ENCODE measurements at regions not wholly inside any gene's neighbourhood (a gene's known extent, or its start where the extent isn't known, plus 50 kb on each side); places are given as distances from the start of the nearest gene placed in this dataset.

DNA sequence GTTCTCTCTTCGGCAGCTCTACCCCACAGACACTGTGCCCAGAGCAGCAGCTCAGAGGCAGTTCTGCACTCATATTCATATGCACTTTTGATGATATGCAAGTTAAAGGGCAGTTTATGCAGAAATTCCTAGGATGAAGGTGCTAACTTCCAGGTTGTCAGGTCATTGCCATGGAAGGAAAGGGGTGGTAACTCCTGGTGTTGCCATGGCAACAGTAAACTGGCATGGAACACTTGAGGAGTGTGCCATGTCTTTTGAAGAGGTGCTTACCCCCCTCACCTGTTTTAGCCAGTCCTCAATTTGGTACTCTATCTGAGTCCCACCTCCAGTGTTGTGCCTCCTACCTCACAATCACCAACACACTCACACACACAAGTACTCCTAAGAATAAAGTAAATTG lies 539.4 kb upstream of the BTBD3 start:
- Histone ChIP-seq H3K9me3 (ENCODE audit: control insufficient read depth, low read length) (no peaks in the 10 kb centered on the region), H3K4me3 (ENCODE audit: extremely low read depth, insufficient read depth, low read length, poor library complexity, severe bottlenecking) (no peak overlapping the region), H3K36me3 (ENCODE audit: control insufficient read depth, insufficient read depth, low read length) (no peaks in the 10 kb centered on the region), H3K27ac (ENCODE audit: low read depth, low read length, severe bottlenecking) (no peak overlapping the region), H3K4me1 (ENCODE audit: control insufficient read depth, insufficient read depth, low read length, poor library complexity, severe bottlenecking) (peaks cover 16% of the 10 kb centered on the region)
- WGBS, 2 experiments (ENCODE audit: insufficient coverage in 2 of 2) = 83% methylated on average over 1 of the region's 1 CpG; no CpG with 5 or more reads in 1 of the 2 experiments

DNA sequence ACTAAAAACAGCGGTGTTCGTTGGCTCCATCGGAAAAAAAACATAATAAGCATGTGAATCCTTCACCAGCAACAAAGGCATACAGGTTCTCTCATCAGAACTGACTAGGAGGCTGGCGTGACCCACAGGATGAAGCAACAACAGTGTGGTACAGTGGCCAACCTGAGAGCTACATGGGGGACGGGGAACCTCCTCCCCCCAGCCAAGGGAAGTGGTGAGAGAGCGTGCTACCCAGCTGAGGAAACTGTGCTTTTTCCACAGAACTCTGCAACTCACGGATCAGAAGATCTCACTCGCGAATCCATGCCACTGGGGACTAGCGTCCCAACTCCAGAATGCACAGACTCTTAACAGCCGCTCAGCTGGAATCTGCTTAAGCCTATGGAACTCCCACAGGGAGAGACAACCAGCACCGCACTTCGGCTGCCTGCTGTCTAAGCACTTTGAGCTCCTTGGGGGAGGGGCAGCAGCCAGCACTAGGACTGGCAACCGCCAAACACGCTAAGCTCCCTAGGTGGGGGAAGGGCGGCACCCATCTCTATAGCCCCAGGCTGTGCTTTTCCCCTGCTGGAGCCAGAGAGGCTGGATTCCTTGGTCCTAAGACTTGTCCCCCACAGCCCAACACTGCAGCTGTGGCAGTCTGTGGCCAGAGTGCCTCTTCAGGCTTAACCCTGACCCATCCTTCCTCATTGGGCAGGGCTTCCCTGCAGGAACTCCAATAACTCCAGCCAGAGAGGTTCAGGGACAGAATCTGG lies 538.3 kb upstream of the BTBD3 start:
- H3K27ac ChIP-seq (ENCODE audit: low read depth, low read length, severe bottlenecking) = peak overlapping the region; percentile 59
- H3K4me3 ChIP-seq (ENCODE audit: extremely low read depth, insufficient read depth, low read length, poor library complexity, severe bottlenecking) = peak overlapping the region; percentile 6
- H3K4me1 ChIP-seq (ENCODE audit: control insufficient read depth, insufficient read depth, low read length, poor library complexity, severe bottlenecking) = peaks cover 16% of the 10 kb centered on the region
- H3K36me3 ChIP-seq (ENCODE audit: control insufficient read depth, insufficient read depth, low read length) = no peaks in the 10 kb centered on the region
- H3K9me3 ChIP-seq (ENCODE audit: control insufficient read depth, low read length) = no peaks in the 10 kb centered on the region
- WGBS, 2 experiments (ENCODE audit: insufficient coverage in 2 of 2) = 34 to 38% methylated on average over 11 to 12 of the region's 16 CpGs

DNA sequence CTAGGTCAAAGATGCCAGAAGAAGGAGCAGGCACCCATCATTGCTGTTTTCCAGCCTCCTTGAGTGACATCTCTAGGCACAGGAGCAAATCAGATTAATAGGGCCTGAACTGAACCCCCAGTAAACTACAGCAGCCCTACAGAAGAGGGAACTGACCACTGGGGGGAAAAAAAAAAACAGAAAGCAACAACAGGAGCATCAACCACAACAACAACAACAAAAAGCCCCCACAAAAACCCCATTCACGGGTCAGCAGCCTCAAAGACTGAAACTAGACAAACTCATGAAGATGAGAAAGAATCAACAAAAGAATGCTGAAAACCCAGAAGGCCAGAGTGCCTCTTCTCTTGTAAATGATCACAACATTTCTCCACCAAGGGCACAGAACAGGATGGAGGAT lies 537.4 kb upstream of the BTBD3 start:
- H3K4me3 ChIP-seq (ENCODE audit: extremely low read depth, insufficient read depth, low read length, poor library complexity, severe bottlenecking) = no peak overlapping the region
- H3K4me1 ChIP-seq (ENCODE audit: control insufficient read depth, insufficient read depth, low read length, poor library complexity, severe bottlenecking) = peaks cover 16% of the 10 kb centered on the region
- 80% methylated on average over 1 of the region's 1 CpG; no CpG with 5 or more reads in 1 of the 2 experiments for WGBS, 2 experiments (ENCODE audit: insufficient coverage in 2 of 2)
- no peaks in the 10 kb centered on the region for H3K9me3 ChIP-seq (ENCODE audit: control insufficient read depth, low read length)
- H3K27ac ChIP-seq (ENCODE audit: low read depth, low read length, severe bottlenecking) = no peak overlapping the region
- no peaks in the 10 kb centered on the region for H3K36me3 ChIP-seq (ENCODE audit: control insufficient read depth, insufficient read depth, low read length)

DNA sequence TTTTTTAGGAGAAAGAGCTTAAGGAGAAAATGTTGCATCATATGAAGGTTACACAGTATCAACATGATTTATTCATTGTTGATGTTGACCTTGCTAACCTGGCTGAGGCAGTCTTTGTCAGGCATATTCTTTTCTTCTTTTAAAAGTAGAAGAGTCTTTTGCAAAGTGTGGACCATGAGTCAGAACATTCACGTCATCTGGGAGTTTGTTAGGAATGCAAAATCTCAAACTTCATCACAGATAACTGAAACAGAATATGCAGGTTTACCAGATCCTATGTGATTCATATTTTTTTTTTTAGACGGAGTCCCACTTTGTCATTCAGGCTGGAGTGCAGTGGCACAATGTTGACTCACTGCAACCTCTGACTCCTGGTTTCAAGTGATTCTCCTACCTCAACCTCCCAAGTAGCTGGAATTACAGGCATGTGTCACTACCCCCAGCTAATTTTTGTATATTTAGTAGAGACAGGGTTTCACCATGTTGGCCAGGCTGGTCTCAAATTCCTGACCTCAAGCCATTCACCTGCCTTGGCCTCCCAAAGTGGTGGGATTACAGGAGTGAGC lies 530.4 kb upstream of the BTBD3 start:
- WGBS, 2 experiments (ENCODE audit: insufficient coverage in 2 of 2) = 71% methylated on average over 1 of the region's 2 CpGs; no CpG with 5 or more reads in 1 of the 2 experiments

DNA sequence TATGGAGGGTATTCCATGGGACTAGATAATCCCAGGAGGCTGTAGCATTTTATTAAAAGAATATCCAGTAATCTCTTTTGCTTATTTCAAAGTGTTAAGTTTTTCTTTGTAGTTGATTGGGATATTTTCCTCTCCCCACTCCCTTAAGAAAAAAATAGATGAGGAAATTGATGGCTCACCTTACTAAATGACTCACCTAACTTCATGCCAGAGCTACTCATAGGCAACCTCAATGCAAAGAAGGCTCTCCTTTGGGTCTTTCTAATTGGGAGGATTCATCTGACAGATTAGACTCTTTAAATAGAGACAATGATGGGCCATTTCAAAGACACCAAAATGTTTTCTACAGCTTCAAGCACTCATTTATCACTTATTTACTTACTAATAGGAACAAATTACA lies 528.5 kb upstream of the BTBD3 start:
- no peaks in the 10 kb centered on the region for H3K9me3 ChIP-seq (ENCODE audit: control insufficient read depth, low read length)
- no peak overlapping the region for H3K27ac ChIP-seq (ENCODE audit: low read depth, low read length, severe bottlenecking)
- H3K36me3 ChIP-seq (ENCODE audit: control insufficient read depth, insufficient read depth, low read length) = no peaks in the 10 kb centered on the region
- no peak overlapping the region for H3K4me3 ChIP-seq (ENCODE audit: extremely low read depth, insufficient read depth, low read length, poor library complexity, severe bottlenecking)
- no peaks in the 10 kb centered on the region for H3K4me1 ChIP-seq (ENCODE audit: control insufficient read depth, insufficient read depth, low read length, poor library complexity, severe bottlenecking)

More for the DNA sequence above, 530.4 kb upstream of the BTBD3 start:
- H3K36me3 ChIP-seq (ENCODE audit: control insufficient read depth, insufficient read depth, low read length) = no peaks in the 10 kb centered on the region
- no peaks in the 10 kb centered on the region for H3K4me1 ChIP-seq (ENCODE audit: control insufficient read depth, insufficient read depth, low read length, poor library complexity, severe bottlenecking)
- H3K4me3 ChIP-seq (ENCODE audit: extremely low read depth, insufficient read depth, low read length, poor library complexity, severe bottlenecking) = no peak overlapping the region
- no peaks in the 10 kb centered on the region for H3K9me3 ChIP-seq (ENCODE audit: control insufficient read depth, low read length)
- no peak overlapping the region for H3K27ac ChIP-seq (ENCODE audit: low read depth, low read length, severe bottlenecking)

DNA sequence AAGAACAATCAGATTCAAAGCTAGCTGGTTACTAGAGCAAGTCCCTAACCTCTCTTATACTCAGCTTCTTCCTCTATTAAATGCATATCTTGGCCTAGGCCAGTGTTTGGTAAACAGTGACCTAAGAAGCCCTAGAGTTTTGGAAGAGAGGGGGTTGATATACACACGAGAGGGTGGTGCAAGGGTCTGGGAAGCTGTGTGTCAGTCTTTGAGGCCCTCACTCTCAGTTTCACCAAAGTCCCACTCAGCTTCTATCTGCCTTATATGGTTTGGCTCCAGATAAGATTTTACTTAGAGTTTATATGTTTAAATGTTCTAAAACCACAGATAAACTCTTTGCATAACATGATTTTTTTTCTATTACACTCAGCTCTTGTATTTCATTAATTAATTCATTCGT lies 526.1 kb upstream of the BTBD3 start:
- H3K4me1 ChIP-seq (ENCODE audit: control insufficient read depth, insufficient read depth, low read length, poor library complexity, severe bottlenecking) = no peaks in the 10 kb centered on the region

DNA sequence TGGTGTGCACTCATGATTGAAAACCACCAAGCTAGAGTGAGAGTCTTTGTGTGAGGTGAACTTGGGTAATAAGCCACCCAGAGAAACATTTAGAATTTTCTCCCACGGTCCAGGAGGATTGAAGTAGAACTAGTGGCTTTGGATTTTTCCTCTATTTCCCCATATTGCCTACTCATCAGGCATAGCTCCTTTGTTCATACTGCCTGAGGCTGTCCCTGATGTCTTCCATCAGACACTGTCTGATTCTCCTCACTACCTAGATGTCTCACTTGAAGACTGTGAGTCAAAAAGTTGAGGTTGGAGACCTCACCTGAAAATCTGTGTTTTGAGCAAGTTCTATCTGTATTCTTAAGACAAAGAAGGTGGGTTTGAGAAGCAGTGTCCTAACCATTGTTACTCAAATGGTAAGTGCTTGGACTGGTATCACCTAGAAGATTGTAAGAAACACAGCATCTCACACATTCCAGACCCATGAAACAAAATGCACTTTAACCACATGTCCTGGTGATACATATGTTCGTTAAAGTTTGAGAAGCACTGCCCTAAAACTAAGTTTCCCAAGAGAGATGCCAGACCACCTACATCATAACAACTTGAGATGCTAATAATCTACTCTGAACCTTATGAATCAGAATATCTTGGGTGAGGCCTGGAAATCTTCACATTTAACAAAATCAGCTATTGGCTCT lies 523.4 kb upstream of the BTBD3 start:
- H3K9me3 ChIP-seq (ENCODE audit: control insufficient read depth, low read length) = peaks cover 5% of the 10 kb centered on the region
- H3K4me1 ChIP-seq (ENCODE audit: control insufficient read depth, insufficient read depth, low read length, poor library complexity, severe bottlenecking) = no peaks in the 10 kb centered on the region
- H3K4me3 ChIP-seq (ENCODE audit: extremely low read depth, insufficient read depth, low read length, poor library complexity, severe bottlenecking) = no peak overlapping the region
- no peak overlapping the region for H3K27ac ChIP-seq (ENCODE audit: low read depth, low read length, severe bottlenecking)
- no peaks in the 10 kb centered on the region for H3K36me3 ChIP-seq (ENCODE audit: control insufficient read depth, insufficient read depth, low read length)
- 100% methylated on average over 2 of the region's 2 CpGs for WGBS, 2 experiments (ENCODE audit: insufficient coverage in 2 of 2)

More for the DNA sequence above, 526.1 kb upstream of the BTBD3 start:
- Histone ChIP-seq H3K36me3 (ENCODE audit: control insufficient read depth, insufficient read depth, low read length) (no peaks in the 10 kb centered on the region), H3K27ac (ENCODE audit: low read depth, low read length, severe bottlenecking) (no peak overlapping the region), H3K9me3 (ENCODE audit: control insufficient read depth, low read length) (peaks cover 5% of the 10 kb centered on the region), H3K4me3 (ENCODE audit: extremely low read depth, insufficient read depth, low read length, poor library complexity, severe bottlenecking) (no peak overlapping the region)
- WGBS, 2 experiments (ENCODE audit: insufficient coverage in 2 of 2) = no CpG with 5 or more reads among the region's 2 CpGs

DNA sequence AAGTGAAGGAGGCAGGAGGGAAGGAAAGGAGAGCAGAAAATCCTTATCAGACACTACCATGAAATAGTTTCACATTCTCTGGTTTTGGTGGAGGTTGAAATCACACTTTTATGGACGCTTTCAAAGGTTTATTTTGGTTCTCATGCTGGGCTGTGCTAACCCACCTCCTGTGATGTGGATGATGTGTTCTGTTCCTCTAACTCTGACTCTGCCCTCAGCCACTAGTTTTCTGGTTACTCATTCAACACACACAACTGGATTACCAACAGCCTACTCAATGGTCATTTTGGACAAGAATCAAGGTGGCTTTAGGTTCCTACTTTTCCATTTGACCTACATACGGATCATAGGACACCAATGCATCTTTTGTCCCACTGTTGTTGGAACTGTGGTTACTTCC lies 522.1 kb upstream of the BTBD3 start:
- no peak overlapping the region for H3K27ac ChIP-seq (ENCODE audit: low read depth, low read length, severe bottlenecking)
- WGBS, 2 experiments (ENCODE audit: insufficient coverage in 2 of 2) = no CpG with 5 or more reads among the region's 2 CpGs
- H3K4me1 ChIP-seq (ENCODE audit: control insufficient read depth, insufficient read depth, low read length, poor library complexity, severe bottlenecking) = no peaks in the 10 kb centered on the region
- no peak overlapping the region for H3K4me3 ChIP-seq (ENCODE audit: extremely low read depth, insufficient read depth, low read length, poor library complexity, severe bottlenecking)
- peaks cover 5% of the 10 kb centered on the region for H3K9me3 ChIP-seq (ENCODE audit: control insufficient read depth, low read length)
- H3K36me3 ChIP-seq (ENCODE audit: control insufficient read depth, insufficient read depth, low read length) = no peaks in the 10 kb centered on the region

DNA sequence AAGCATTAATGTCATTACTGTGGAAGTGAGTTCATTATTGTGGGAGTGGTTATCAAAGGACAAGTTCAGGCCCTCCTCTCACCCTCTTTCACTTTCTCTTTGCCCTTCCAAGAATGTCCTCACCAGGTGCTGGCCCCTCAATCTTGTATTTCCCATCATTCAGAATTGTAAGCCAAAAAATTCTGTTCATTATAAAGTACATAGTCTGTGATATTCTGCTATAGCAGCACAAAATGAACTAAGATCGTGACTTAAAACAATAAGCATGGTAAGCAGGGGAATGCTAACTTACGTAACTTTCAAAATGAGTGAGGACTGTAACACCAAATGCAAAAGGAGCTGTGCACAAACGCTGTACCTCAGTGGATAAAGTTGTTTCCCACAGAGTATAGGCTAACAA lies 515.7 kb upstream of the BTBD3 start:
- H3K4me3 ChIP-seq (ENCODE audit: extremely low read depth, insufficient read depth, low read length, poor library complexity, severe bottlenecking) = no peak overlapping the region
- H3K27ac ChIP-seq (ENCODE audit: low read depth, low read length, severe bottlenecking) = no peak overlapping the region
- H3K9me3 ChIP-seq (ENCODE audit: control insufficient read depth, low read length) = no peaks in the 10 kb centered on the region
- H3K4me1 ChIP-seq (ENCODE audit: control insufficient read depth, insufficient read depth, low read length, poor library complexity, severe bottlenecking) = no peaks in the 10 kb centered on the region
- no peaks in the 10 kb centered on the region for H3K36me3 ChIP-seq (ENCODE audit: control insufficient read depth, insufficient read depth, low read length)
- 94 to 100% methylated on average over 3 of the region's 3 CpGs for WGBS, 2 experiments (ENCODE audit: insufficient coverage in 2 of 2)

DNA sequence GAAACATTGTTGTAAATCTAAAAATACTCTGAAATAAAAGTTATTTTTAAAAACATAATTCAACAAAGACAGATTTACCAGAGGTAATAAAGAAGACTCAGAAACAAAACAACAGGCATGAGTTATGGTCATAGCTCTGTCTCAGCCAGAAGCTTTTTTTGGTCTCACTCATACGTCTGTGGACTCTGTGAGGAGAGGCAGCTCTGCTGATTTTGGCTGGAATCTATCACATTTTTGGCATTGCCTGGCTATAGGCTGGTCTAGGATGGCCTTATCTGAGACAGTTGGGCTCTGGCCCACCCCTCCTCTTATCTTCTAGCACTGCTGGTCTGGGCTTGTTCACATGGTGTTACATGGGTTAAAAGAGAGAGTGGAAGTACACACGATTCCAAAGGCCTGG lies 514.0 kb upstream of the BTBD3 start:
- H3K9me3 ChIP-seq (ENCODE audit: control insufficient read depth, low read length) = no peaks in the 10 kb centered on the region
- H3K4me3 ChIP-seq (ENCODE audit: extremely low read depth, insufficient read depth, low read length, poor library complexity, severe bottlenecking) = no peak overlapping the region
- no peaks in the 10 kb centered on the region for H3K36me3 ChIP-seq (ENCODE audit: control insufficient read depth, insufficient read depth, low read length)
- H3K27ac ChIP-seq (ENCODE audit: low read depth, low read length, severe bottlenecking) = peak overlapping the region; percentile 49
- no peaks in the 10 kb centered on the region for H3K4me1 ChIP-seq (ENCODE audit: control insufficient read depth, insufficient read depth, low read length, poor library complexity, severe bottlenecking)
- WGBS, 2 experiments (ENCODE audit: insufficient coverage in 2 of 2) = 20 to 38% methylated on average over 1 of the region's 2 CpGs

DNA sequence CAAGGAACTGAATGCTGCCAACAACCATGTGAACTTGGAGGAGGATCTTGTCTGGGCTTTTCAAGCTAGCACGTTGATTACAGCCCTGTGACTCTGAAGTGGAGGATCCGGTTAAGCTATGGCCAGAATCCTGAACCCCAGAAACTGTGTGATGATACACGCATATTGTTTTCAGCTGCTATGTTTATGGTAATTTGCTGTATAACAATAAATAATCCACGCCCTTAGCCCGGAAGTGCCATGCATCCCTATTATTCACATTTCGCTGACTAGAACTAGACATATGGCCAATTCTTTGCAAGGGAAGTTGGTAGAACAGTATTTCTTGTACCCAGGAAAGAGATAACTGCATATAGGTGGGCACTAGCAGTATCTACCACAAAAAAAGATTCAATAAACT lies 510.8 kb upstream of the BTBD3 start:
- Histone ChIP-seq H3K4me1 (ENCODE audit: control insufficient read depth, insufficient read depth, low read length, poor library complexity, severe bottlenecking) (no peaks in the 10 kb centered on the region), H3K9me3 (ENCODE audit: control insufficient read depth, low read length) (no peaks in the 10 kb centered on the region), H3K27ac (ENCODE audit: low read depth, low read length, severe bottlenecking) (no peak overlapping the region), H3K4me3 (ENCODE audit: extremely low read depth, insufficient read depth, low read length, poor library complexity, severe bottlenecking) (no peak overlapping the region), H3K36me3 (ENCODE audit: control insufficient read depth, insufficient read depth, low read length) (no peaks in the 10 kb centered on the region)
- 87 to 100% methylated on average over 1 to 3 of the region's 6 CpGs for WGBS, 2 experiments (ENCODE audit: insufficient coverage in 2 of 2)

All from mesodermal cell (in vitro differentiated cells).